ENCODE measurements at regions not wholly inside any gene's neighbourhood (a gene's known extent, or its start where the extent isn't known, plus 50 kb on each side); places are given as distances from the start of the nearest gene placed in this dataset.

GRCh38 chr17:14731591-14731990, 430.7 kb downstream of the HS3ST3B1 start:
- H3K4me3 ChIP-seq (replicated peaks in 1 of 3; ENCODE audit: insufficient read depth in 1 of 3, low read depth in 2 of 3, low read length in 3 of 3), result no peak overlapping the region
- in situ Hi-C loops (cut with HindIII; ENCODE audit: extremely low pct_ligation_motif_present, low pct_unique_long_range_greater_than_20kb), result no loop called here
- TF ChIP-seq NFRKB (IDR thresholded peaks at IDR 0.05) (no peak), ZNF101 (CRISPR knock-in tag; IDR thresholded peaks at IDR 0.05; ENCODE audit: borderline replicate concordance, low read depth) (no peak), BORCS8-MEF2B (CRISPR knock-in tag; IDR thresholded peaks at IDR 0.05) (no peak), ELF3 (CRISPR knock-in tag; IDR thresholded peaks at IDR 0.05) (0 out of 2 replicates have a peak, but pooled peaks have one; percentile 13)
- TF ChIP-seq, protein P1, sequence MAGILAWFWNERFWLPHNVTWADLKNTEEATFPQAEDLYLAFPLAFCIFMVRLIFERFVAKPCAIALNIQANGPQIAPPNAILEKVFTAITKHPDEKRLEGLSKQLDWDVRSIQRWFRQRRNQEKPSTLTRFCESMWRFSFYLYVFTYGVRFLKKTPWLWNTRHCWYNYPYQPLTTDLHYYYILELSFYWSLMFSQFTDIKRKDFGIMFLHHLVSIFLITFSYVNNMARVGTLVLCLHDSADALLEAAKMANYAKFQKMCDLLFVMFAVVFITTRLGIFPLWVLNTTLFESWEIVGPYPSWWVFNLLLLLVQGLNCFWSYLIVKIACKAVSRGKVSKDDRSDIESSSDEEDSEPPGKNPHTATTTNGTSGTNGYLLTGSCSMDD (CRISPR knock-in tag; IDR thresholded peaks at IDR 0.05), result no peak
- TF ChIP-seq, protein P2, sequence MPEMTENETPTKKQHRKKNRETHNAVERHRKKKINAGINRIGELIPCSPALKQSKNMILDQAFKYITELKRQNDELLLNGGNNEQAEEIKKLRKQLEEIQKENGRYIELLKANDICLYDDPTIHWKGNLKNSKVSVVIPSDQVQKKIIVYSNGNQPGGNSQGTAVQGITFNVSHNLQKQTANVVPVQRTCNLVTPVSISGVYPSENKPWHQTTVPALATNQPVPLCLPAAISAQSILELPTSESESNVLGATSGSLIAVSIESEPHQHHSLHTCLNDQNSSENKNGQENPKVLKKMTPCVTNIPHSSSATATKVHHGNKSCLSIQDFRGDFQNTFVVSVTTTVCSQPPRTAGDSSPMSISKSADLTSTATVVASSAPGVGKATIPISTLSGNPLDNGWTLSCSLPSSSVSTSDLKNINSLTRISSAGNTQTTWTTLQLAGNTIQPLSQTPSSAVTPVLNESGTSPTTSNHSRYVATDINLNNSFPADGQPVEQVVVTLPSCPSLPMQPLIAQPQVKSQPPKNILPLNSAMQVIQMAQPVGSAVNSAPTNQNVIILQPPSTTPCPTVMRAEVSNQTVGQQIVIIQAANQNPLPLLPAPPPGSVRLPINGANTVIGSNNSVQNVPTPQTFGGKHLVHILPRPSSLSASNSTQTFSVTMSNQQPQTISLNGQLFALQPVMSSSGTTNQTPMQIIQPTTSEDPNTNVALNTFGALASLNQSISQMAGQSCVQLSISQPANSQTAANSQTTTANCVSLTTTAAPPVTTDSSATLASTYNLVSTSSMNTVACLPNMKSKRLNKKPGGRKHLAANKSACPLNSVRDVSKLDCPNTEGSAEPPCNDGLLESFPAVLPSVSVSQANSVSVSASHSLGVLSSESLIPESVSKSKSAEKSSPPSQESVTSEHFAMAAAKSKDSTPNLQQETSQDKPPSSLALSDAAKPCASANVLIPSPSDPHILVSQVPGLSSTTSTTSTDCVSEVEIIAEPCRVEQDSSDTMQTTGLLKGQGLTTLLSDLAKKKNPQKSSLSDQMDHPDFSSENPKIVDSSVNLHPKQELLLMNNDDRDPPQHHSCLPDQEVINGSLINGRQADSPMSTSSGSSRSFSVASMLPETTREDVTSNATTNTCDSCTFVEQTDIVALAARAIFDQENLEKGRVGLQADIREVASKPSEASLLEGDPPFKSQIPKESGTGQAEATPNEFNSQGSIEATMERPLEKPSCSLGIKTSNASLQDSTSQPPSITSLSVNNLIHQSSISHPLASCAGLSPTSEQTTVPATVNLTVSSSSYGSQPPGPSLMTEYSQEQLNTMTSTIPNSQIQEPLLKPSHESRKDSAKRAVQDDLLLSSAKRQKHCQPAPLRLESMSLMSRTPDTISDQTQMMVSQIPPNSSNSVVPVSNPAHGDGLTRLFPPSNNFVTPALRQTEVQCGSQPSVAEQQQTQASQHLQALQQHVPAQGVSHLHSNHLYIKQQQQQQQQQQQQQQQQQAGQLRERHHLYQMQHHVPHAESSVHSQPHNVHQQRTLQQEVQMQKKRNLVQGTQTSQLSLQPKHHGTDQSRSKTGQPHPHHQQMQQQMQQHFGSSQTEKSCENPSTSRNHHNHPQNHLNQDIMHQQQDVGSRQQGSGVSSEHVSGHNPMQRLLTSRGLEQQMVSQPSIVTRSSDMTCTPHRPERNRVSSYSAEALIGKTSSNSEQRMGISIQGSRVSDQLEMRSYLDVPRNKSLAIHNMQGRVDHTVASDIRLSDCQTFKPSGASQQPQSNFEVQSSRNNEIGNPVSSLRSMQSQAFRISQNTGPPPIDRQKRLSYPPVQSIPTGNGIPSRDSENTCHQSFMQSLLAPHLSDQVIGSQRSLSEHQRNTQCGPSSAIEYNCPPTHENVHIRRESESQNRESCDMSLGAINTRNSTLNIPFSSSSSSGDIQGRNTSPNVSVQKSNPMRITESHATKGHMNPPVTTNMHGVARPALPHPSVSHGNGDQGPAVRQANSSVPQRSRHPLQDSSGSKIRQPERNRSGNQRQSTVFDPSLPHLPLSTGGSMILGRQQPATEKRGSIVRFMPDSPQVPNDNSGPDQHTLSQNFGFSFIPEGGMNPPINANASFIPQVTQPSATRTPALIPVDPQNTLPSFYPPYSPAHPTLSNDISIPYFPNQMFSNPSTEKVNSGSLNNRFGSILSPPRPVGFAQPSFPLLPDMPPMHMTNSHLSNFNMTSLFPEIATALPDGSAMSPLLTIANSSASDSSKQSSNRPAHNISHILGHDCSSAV (CRISPR knock-in tag; IDR thresholded peaks at IDR 0.05; ENCODE audit: borderline replicate concordance), result no peak
- TF ChIP-seq, protein P3, sequence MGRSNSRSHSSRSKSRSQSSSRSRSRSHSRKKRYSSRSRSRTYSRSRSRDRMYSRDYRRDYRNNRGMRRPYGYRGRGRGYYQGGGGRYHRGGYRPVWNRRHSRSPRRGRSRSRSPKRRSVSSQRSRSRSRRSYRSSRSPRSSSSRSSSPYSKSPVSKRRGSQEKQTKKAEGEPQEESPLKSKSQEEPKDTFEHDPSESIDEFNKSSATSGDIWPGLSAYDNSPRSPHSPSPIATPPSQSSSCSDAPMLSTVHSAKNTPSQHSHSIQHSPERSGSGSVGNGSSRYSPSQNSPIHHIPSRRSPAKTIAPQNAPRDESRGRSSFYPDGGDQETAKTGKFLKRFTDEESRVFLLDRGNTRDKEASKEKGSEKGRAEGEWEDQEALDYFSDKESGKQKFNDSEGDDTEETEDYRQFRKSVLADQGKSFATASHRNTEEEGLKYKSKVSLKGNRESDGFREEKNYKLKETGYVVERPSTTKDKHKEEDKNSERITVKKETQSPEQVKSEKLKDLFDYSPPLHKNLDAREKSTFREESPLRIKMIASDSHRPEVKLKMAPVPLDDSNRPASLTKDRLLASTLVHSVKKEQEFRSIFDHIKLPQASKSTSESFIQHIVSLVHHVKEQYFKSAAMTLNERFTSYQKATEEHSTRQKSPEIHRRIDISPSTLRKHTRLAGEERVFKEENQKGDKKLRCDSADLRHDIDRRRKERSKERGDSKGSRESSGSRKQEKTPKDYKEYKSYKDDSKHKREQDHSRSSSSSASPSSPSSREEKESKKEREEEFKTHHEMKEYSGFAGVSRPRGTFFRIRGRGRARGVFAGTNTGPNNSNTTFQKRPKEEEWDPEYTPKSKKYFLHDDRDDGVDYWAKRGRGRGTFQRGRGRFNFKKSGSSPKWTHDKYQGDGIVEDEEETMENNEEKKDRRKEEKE (IDR thresholded peaks at IDR 0.05), result no peak
- FAIRE-seq, result no peak
- H3K9me3 ChIP-seq (ENCODE audit: low read length), result no peaks in the 10 kb centered on the region
- H3K36me3 ChIP-seq (replicated peaks in 1 of 2; ENCODE audit: control insufficient read depth in 1 of 2, insufficient read depth in 2 of 2, low read length in 2 of 2), result no peaks in the 10 kb centered on the region
- no peak overlapping the region for H3K4me2 ChIP-seq (ENCODE audit: low read depth, low read length)
- CTCF ChIA-PET (ENCODE audit: low intra/inter-chr PET ratio, low total read pairs), result no interaction called here
- intact Hi-C loops (cut with micrococcal nuclease; ENCODE audit: unreplicated experiment), result loop anchor here (10.0 kb wide), 1 partner anchor 97 kb away; no protein-coding TSS in a partner anchor
- peaks cover 12% of the 10 kb centered on the region for H3K4me1 ChIP-seq (ENCODE audit: insufficient read depth, low read length)
- no TSS peak for BruUV-seq (replicated peaks)
- H3K79me2 ChIP-seq (ENCODE audit: insufficient read depth, low read length), result no peaks in the 10 kb centered on the region
- ATAC-seq, result no peak; the same call in 2 of the 3 replicates
- no peak overlapping the region for H2AFZ ChIP-seq (ENCODE audit: low read length)
- H3K9ac ChIP-seq (ENCODE audit: insufficient read depth, low read depth, low read length), result no peak overlapping the region
- DNase-seq (ENCODE audit: low spot score), result no peak
- no peak overlapping the region for H3K27ac ChIP-seq (ENCODE audit: extremely low read length, insufficient read depth, low read length)
- H4K20me1 ChIP-seq (ENCODE audit: insufficient read depth, low read length), result no peaks in the 10 kb centered on the region
- POLR2A ChIA-PET, result no interaction called here
- 14% methylated on average over 4 of the region's 4 CpGs for WGBS (ENCODE audit: low lambda C conversion rate)
- H3K27me3 ChIP-seq (ENCODE audit: control insufficient read depth in 1 of 2, insufficient read depth in 2 of 2, low read length in 2 of 2), result no peaks in the 10 kb centered on the region

All from HepG2 (cell line).